NT2/D1 (cell line): ENCODE measurements at regions not wholly inside any gene's neighbourhood (a gene's known extent, or its start where the extent isn't known, plus 50 kb on each side); places are given as distances from the start of the nearest gene placed in this dataset.

ENCODE experiments used
- DNase-seq: peaks from one replicate; pipeline ENCODE4 v3.0.0-alpha.2; 2011; ENCODE audit warnings: low read depth, low spot score
- H3K27me3 ChIP-seq: 2 replicates; pipeline ENCODE4 v1.6.0; 2011; ENCODE audit warnings: mild to moderate bottlenecking; ENCODE audit not compliant: insufficient read length, insufficient read depth
- H3K36me3 ChIP-seq: 2 replicates; pipeline ENCODE4 v1.6.1; 2011; ENCODE audit warnings: mild to moderate bottlenecking, low read length, mixed read lengths; ENCODE audit not compliant: insufficient read depth, insufficient read length
- H3K4me1 ChIP-seq: 2 replicates; pipeline ENCODE4 v1.5.1; 2011; ENCODE audit not compliant: insufficient read depth, insufficient read length
- H3K4me3 ChIP-seq: 2 replicates; pipeline ENCODE4 v1.5.1; 2011; ENCODE audit warnings: low read depth; ENCODE audit not compliant: insufficient read length
- H3K9ac ChIP-seq: 2 replicates; pipeline ENCODE4 v1.6.0; 2011; ENCODE audit warnings: low read depth; ENCODE audit not compliant: insufficient read length
- H3K9me3 ChIP-seq: 2 replicates; pipeline ENCODE4 v1.5.1; 2011; ENCODE audit warnings: mild to moderate bottlenecking, low read length; ENCODE audit not compliant: insufficient read depth
- SUZ12 ChIP-seq: IDR thresholded peaks from 2 replicates; pipeline ENCODE4 v1.6.1; 2011; ENCODE audit not compliant: insufficient read length, insufficient read depth; ENCODE audit errors: extremely low read depth
- YY1 ChIP-seq: IDR thresholded peaks from 2 replicates; pipeline ENCODE4 v1.6.1; 2011; ENCODE audit not compliant: insufficient read length, insufficient read depth
- ZNF274 ChIP-seq: IDR thresholded peaks from 2 replicates; pipeline ENCODE4 v1.6.1; 2011; ENCODE audit warnings: mild to moderate bottlenecking, low read depth, low read length

DNA sequence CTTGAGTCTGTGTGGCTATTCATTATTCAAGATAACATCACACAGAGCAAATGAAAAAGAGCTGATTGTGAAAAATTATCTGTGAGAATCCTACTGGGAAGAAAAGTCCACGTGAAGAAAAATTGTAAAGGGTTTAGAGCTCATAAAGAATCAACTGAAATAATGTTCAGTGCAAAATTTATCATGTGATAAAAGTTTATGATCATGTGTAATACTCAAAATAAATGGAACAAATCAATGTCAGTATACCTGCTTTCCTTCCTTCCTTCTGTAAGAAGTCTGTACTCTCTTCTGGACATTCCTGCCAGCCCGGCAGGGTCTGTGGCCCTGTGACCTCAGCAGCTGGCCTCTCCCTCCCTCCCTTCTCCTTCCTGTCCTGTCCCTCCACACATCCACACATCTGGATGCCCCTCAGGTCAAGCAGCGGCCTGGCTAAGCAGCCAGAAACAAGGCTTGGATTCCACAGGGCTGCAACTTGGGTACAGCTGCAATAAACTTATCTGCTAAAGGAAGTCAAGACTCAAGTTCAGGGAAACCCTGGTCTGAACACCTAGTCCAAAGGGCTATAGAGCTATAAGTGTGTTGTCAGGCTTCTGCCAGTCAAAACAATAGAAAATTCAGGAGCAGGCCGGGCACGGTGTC is 172.1 kb downstream of the MREG start:
- Histone ChIP-seq H3K27me3 (no peaks in the 10 kb centered on the region), H3K9me3 (no peaks in the 10 kb centered on the region), H3K4me1 (no peaks in the 10 kb centered on the region), H3K4me3 (no peak overlapping the region), H3K36me3 (no peaks in the 10 kb centered on the region), H3K9ac (no peak overlapping the region)
- TF ChIP-seq ZNF274, result no peak
- no peak for TF ChIP-seq YY1
- TF ChIP-seq SUZ12, result no peak
- DNase-seq, result no peak

- Histone ChIP-seq H3K27me3 (no peaks in the 10 kb centered on the region), H3K36me3 (no peaks in the 10 kb centered on the region), H3K9ac (no peak overlapping the region), H3K4me3 (no peak overlapping the region), H3K4me1 (no peaks in the 10 kb centered on the region), H3K9me3 (no peaks in the 10 kb centered on the region)
- TF ChIP-seq SUZ12 (no peak), YY1 (no peak), ZNF274 (no peak)
- DNase-seq, result no peak
Measured at GRCh38 chr2:215839816-215840215, 173.5 kb downstream of the MREG start.

GRCh38 chr2:215839309-215839708 is 174.0 kb downstream of the MREG start:
- Histone ChIP-seq H3K9me3 (no peaks in the 10 kb centered on the region), H3K36me3 (no peaks in the 10 kb centered on the region), H3K27me3 (no peaks in the 10 kb centered on the region), H3K4me3 (no peak overlapping the region), H3K9ac (no peak overlapping the region), H3K4me1 (no peaks in the 10 kb centered on the region)
- TF ChIP-seq SUZ12, result no peak
- TF ChIP-seq ZNF274, result no peak
- no peak for DNase-seq

- TF ChIP-seq YY1, result no peak
- TF ChIP-seq ZNF274, result no peak
- TF ChIP-seq SUZ12, result no peak
- no peaks in the 10 kb centered on the region for H3K36me3 ChIP-seq
- H3K4me3 ChIP-seq, result no peak overlapping the region
- no peaks in the 10 kb centered on the region for H3K4me1 ChIP-seq
- no peak for DNase-seq
- no peaks in the 10 kb centered on the region for H3K27me3 ChIP-seq
- H3K9ac ChIP-seq, result no peak overlapping the region
- no peaks in the 10 kb centered on the region for H3K9me3 ChIP-seq
Measured at GRCh38 chr2:215836881-215837280, 176.5 kb downstream of the MREG start.

DNA sequence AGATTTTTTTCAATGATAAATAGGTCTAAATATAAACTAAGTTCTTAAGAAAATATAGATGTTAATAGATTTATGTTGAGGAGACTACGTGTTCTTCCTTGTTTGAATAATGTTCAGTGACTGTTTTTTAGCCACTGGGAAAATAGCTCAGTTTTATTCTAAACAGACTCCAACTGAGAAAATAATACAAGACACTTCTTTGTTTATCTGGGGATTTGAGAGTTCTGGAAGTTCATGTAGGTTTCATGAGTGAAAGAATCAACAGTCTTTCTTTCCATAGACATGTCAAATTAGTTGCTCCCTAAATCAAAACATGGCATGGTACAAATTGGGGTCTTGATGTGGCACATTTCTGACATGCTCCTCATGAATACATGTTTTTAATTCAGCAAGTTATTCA is 177.7 kb downstream of the MREG start:
- no peak for TF ChIP-seq ZNF274
- TF ChIP-seq SUZ12, result no peak
- Histone ChIP-seq H3K9ac (no peak overlapping the region), H3K9me3 (no peaks in the 10 kb centered on the region), H3K36me3 (no peaks in the 10 kb centered on the region), H3K4me1 (no peaks in the 10 kb centered on the region), H3K4me3 (no peak overlapping the region), H3K27me3 (no peaks in the 10 kb centered on the region)
- DNase-seq, result no peak

GRCh38 chr2:215835231-215835630 is 178.1 kb downstream of the MREG start:
- Histone ChIP-seq H3K4me3 (no peak overlapping the region), H3K27me3 (no peaks in the 10 kb centered on the region), H3K4me1 (no peaks in the 10 kb centered on the region), H3K9ac (no peak overlapping the region), H3K36me3 (no peaks in the 10 kb centered on the region), H3K9me3 (peaks cover 2% of the 10 kb centered on the region; the same call in 1 of the 2 replicates)
- TF ChIP-seq SUZ12 (no peak), YY1 (no peak), ZNF274 (no peak)
- no peak for DNase-seq

DNA sequence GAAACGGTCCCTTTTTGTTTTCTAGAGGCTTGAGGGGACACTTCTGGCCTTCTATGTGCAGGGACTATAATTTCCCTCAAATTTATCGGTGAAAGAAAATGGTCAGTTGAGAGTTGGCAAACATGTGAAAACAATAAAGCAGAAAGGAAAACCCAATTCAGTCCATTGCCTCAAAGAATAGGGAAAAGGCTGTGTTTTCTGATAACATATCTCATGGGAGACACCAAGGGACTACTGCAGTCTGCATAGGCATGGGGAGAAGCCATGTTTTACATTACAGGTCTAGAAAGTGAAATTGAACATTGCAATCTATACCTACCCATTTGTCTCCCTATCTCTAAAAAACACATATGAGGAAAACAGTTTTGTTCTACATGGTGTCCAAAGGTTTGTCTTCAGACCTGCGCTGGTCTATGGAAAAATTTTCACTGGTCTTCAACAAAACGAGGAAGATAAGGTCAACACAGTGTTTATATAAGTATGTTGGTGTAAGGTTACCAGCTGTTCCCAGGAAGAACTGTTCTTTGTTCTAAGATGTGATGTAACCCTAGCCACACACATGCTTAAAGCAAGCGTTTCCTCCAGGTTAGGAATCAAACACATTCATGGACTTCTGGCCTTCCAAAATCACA is 179.7 kb downstream of the MREG start:
- Histone ChIP-seq H3K27me3 (no peaks in the 10 kb centered on the region), H3K9ac (no peak overlapping the region), H3K36me3 (no peaks in the 10 kb centered on the region), H3K9me3 (peaks cover 7% of the 10 kb centered on the region; the same call in 1 of the 2 replicates), H3K4me3 (no peak overlapping the region), H3K4me1 (no peaks in the 10 kb centered on the region)
- no peak for DNase-seq
- TF ChIP-seq SUZ12 (no peak), ZNF274 (no peak), YY1 (no peak)
